Ishikawa (cell line): ENCODE measurements at regions not wholly inside any gene's neighbourhood (a gene's known extent, or its start where the extent isn't known, plus 50 kb on each side); places are given as distances from the start of the nearest gene placed in this dataset.

ENCODE experiments used
- RAD21 ChIP-seq: IDR thresholded peaks from 2 replicates; pipeline ENCODE4 v1.6.1; 2012; ENCODE audit warnings: low read depth
- TAF1 ChIP-seq: IDR thresholded peaks from 2 replicates; pipeline ENCODE4 v1.6.1; 2012; ENCODE audit warnings: low read depth, mild to moderate bottlenecking

DNA sequence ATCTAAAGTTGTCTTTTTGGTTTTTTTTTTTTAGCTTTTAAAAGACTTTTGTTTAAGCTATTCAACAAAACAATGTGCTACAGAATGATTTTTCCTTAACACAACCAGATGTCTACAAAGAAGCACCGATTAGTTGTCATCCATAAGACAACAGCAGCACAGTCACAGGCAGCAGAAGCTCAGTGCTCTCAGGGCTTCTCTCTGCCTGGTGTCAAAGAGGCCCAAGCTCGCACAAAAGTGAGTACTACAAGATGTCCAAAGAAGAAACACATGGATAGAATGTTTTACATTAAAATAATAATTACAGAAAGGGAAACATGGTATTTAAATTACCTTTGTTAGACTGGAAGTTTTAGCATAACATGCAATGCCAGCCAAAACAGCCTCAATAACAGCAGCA, 81.6 kb downstream of the DNAAF9 start:
- no peak for TF ChIP-seq TAF1
- TF ChIP-seq RAD21: no peak
